Choroid plexus epithelial cell (primary cell): ENCODE measurements at regions not wholly inside any gene's neighbourhood (a gene's known extent, or its start where the extent isn't known, plus 50 kb on each side); places are given as distances from the start of the nearest gene placed in this dataset.

Source experiments
- DNase-seq: peaks from one replicate; pipeline ENCODE4 v3.0.0-alpha.2; 2010; ENCODE audit warnings: low read depth
- H3K4me3 ChIP-seq: 2 replicates; pipeline ENCODE4 v1.5.1; 2011; ENCODE audit warnings: low read depth, mild to moderate bottlenecking, control low read depth, low read length, moderate library complexity
- TF ChIP-seq, protein P1 (sequence below): conservative IDR thresholded peaks from 2 replicates; pipeline ENCODE4 v1.5.1; 2011; ENCODE audit warnings: low read depth, mild to moderate bottlenecking, control low read depth, inconsistent platforms, low read length, moderate library complexity

DNA sequence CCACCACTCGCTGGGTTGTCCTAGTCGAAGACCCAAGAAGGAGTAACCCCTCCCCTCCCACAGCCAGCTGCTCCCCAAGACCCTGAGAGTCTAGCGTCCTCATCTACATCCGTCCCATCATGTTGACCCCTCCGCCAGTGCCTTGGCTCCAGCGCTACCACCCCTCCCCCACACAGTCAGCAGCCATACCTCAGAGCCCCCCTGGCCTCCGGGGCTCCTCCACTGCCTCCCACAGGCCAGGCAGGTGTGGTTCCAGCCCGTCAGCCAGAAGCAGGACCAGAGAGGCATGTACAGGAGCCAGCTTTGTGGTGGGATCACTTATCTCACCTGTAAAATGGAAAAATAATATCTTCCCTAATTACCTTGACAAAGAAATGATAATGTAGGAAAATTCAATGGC lies 51.5 kb upstream of the PHF21B start:
- no peak for DNase-seq
- TF ChIP-seq, protein P1, sequence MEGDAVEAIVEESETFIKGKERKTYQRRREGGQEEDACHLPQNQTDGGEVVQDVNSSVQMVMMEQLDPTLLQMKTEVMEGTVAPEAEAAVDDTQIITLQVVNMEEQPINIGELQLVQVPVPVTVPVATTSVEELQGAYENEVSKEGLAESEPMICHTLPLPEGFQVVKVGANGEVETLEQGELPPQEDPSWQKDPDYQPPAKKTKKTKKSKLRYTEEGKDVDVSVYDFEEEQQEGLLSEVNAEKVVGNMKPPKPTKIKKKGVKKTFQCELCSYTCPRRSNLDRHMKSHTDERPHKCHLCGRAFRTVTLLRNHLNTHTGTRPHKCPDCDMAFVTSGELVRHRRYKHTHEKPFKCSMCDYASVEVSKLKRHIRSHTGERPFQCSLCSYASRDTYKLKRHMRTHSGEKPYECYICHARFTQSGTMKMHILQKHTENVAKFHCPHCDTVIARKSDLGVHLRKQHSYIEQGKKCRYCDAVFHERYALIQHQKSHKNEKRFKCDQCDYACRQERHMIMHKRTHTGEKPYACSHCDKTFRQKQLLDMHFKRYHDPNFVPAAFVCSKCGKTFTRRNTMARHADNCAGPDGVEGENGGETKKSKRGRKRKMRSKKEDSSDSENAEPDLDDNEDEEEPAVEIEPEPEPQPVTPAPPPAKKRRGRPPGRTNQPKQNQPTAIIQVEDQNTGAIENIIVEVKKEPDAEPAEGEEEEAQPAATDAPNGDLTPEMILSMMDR: no peak
- no peak overlapping the region for H3K4me3 ChIP-seq

DNA sequence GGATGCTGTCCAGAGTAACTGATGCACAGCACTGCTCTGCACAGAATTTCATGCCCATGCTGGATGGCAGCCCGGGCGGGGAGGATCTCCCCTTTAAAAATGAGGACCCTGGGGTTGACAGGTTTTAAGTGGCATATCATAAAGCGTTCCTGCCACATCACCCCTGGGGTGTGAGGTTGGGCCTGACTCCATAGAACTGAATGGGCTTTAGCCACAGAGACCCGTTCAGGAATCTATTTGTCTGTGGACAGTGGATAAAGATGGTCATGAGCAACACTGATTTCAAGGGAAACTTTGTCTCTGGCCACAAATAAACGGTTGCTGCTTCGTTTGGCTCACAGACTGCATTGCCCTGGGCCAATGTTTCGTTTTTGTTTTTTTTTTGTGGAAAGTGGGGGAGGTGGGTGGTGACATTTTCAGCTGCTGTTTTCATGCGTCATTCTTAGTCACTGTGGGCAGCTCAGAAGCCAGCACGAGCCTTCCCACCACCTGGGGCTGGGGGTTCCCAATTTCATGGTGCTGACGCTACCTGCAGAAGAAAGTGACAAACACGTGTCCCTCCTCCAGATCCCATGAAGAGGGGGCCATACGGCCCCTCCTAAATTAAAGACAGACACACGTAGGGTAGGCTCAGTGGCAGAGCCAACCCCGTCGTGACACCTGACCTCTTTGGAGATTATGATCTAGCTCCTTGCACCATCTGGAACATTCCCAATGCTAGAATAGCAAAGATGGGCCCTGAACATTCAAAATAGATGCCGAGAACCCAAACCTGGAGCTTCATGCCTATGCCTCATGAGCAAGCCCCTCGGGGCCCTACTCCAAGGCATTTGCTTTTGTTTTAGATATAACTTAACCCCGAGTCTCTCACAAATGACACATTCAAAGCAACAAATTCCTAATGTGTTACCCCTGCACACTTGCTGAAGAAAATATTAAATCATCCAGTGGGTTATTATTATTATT lies 54.8 kb upstream of the PHF21B start:
- DNase-seq: peak; percentile 56
- no peak overlapping the region for H3K4me3 ChIP-seq
- TF ChIP-seq, protein P1: no peak

DNA sequence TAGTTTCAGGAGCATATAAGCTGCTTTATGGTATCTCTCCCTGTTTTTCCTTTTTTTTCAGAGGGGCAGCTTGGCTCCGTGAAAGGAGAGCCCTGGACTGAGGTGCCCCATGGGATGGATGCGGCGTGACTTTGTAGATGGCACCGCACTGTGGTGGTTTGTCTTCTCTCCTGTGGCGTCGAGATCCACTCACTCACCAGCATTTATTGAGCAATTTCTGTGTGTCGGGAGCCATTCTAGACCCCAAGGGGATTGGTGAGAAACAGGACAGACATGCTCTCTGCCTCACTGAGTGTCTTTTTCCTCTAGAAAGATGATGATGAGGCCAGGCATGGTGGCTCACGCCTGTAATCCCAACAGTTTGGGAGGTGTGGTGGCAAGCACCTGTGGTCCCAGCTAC lies 55.9 kb upstream of the PHF21B start:
- no peak overlapping the region for H3K4me3 ChIP-seq
- TF ChIP-seq, protein P1: no peak
- no peak for DNase-seq

DNA sequence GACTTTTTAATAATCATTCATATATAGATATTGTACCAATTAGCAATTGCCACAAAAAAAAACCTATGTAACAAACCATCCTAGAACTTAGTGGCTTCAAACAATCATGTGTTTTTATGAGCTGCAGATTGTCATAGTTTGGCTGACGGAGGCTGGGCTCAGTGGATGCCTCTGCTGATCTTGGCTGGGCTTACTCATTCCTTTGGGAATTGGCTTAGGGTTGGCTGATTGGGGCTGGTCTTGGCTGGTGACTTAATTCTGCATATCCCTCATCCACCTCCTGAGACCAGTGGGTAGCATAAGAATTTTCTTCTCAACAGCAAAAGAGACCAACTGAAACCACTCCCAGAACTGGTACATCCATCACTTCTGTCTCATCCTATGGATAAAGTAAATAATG lies 57.9 kb upstream of the PHF21B start:
- TF ChIP-seq, protein P1: no peak
- no peak overlapping the region for H3K4me3 ChIP-seq
- DNase-seq: no peak

DNA sequence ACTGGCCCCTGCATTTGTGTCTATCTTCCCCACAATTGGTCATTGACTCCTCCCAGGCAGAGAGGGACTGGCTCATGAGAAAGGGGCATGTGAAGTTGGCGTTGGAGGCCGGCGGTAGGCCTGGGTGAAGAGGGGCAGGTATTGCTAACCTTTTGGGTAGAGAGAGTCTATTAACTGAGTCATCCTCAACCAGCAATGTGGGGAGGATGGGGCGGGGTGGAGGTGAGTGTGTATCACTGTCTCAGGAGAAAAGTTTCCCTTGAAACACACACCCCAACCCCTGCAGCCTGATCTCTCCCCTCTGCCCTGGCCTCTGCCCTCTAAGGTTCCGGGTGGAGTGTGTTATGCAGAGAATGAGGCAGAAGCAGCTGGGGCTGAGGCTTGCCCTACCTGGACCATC lies 60.1 kb upstream of the PHF21B start:
- DNase-seq: no peak
- TF ChIP-seq, protein P1: no peak
- H3K4me3 ChIP-seq: no peak overlapping the region

DNA sequence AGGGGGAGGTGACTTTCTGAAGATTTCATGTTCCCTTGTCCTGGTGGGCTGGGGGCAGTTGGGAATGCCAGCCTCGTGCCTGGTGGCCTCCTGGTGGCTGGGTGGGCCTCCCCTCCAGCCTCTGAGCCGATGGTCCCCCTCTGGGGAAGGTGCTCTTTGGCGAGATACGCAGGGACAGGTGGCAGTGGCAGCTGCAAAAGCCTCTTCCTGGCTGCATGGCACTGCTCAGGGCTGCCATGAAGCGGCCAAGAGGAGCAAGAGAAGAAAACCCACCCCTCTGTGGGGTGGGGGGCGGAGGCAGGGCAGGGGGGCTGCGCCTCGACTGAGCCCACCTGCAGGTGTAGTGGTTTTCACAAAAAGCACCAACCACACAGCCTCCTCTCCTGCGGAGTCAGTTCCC lies 61.8 kb upstream of the PHF21B start:
- no peak overlapping the region for H3K4me3 ChIP-seq
- TF ChIP-seq, protein P1: no peak
- no peak for DNase-seq
